HG02759 (cell line): ENCODE measurements at regions not wholly inside any gene's neighbourhood (a gene's known extent, or its start where the extent isn't known, plus 50 kb on each side); places are given as distances from the start of the nearest gene placed in this dataset.

ENCODE experiments used
- ATAC-seq: cut with Tn5 transposase; IDR thresholded peaks from one replicate; pipeline ENCODE4 v1.9.1; 2021; ENCODE audit warnings: mild to moderate bottlenecking, moderate library complexity; ENCODE audit not compliant: unreplicated experiment

- ATAC-seq, result no peak
Measured at GRCh38 chr12:107610021-107610859, 75.4 kb upstream of the PWP1 start.

DNA sequence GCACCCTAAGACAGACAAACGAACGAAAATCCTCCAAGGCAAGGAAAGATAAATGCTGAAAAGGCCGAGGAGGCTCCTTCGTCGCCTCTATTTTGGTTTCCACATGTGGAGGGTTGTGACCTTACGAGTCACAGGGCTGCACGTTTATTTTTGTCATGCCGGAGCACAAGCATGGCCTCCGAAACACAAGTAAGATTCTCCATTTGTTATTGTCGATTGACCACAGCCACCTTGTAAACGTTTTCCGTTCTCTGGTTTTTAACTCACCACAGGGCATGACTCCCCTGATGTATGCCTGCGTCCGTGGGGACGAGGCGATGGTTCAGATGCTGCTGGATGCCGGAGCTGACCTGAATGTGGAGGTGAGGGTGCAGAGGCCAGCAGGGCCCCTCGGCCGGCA, 73.1 kb upstream of the PWP1 start:
- no peak for ATAC-seq

DNA sequence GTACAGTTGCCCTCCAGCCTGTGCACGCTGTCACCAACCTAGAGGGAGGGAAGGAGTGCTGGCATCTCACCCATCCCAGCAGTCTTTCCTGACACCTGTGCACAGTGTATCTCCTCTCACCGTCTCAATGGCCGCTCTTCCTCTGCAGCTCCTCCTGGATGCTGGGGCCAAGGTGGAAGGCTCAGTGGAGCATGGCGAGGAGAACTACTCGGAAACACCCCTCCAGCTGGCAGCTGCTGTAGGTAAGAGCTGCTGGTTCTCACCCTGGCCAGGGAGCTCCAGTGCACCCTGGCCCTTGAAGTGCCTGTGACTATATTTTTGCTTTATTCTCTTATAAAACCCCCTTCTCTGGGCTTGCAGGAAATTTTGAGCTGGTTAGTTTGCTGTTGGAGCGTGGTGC, 68.7 kb upstream of the PWP1 start:
- no peak for ATAC-seq

- no peak for ATAC-seq
Measured at GRCh38 chr12:107618106-107618505, 67.5 kb upstream of the PWP1 start.

DNA sequence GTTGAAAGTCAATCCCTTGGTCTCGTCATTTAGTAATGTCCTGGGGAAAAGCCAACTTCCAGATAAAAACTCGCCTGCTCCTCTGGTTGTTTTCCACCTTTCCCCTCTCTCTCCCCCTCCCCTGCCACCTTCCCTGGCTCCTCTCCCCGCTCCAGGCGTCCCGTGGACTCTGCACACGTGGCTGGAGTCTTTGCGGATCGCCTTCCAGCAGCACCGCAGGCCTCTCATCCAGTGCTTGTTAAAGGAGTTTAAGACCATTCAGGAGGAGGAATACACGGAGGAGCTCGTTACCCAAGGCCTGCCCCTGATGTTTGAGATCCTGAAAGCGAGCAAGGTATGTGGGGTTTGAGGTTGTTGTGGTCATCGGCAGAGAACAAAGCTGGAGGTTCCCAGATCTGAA, 65.8 kb upstream of the PWP1 start:
- ATAC-seq, result no peak

DNA sequence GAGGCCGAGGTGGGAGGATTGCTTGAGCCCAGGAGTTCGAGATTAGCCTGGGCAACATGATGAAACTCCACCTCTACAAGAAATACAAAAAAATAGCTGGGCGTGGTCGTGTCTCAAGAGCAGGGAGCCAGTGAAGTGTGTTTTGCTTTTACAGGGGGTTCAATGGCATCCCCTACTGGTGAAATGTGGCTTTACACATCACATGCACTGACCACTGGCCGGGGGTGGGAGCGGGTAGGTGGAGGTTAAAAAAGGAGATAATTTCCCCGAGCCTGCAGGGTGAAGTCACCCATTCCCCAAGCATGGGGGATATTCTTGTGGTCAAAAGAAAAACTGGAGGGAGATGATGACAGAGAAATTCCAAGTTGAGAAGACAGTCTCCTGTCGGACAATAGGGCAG, 63.6 kb upstream of the PWP1 start:
- no peak for ATAC-seq

DNA sequence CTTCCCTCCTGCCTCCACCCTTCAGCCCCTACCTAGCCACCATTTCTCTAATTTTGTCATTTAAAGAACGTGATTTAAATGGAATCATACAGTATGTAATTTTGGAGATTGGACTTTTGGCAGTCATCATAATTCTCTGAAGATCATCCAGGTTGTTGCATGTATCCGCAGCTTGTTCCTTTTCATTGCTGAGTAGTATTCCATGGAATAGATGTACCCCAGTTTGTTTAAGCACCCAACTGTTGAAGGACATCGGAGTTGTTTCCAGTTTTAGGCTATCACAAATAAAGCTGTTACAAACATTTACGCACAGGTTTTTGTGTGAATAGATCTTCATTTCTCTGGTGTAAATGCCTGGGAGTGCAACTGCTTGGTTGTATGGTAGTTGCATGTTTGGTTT, 61.1 kb upstream of the PWP1 start:
- ATAC-seq, result no peak

DNA sequence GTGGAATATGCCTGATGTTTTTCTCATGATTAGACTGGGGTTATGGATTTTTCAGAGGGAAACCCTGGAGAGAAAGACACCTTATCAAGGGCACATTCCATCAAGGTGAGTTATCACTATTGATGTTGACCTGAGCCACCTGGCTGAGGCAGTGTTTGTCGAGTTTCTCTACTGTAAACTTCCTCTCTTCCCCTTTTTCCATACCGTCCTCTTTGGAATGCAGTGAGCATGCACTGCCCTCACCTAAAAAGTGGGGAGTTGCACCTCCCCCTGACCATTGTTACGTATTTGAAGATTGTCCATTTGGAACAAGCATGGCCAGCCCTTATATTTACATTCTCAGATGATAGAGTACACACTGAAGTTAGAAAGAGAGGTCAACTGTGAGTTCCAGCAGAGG, 53.9 kb upstream of the PWP1 start:
- ATAC-seq, result no peak

DNA sequence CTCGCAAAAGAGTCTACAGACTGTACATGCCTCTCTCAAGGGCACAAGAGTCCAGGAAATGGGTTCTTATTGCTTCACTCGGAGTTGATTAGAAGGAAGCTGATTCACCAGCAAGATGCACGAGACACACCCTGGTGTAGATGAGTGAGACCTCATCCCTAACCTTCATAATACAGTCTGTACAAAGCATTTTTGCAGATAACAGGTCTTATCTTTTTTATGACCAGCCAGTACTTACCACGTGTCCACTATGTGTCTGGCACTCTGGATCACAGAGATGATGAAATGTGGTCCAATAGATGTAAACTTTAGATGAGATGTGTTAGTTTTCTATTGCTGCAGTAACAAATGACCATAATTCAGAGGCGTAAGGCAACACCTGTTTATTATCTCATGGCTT, 53.4 kb upstream of the PWP1 start:
- ATAC-seq, result no peak

- no peak for ATAC-seq
Measured at GRCh38 chr12:107634530-107634929, 51.1 kb upstream of the PWP1 start.

DNA sequence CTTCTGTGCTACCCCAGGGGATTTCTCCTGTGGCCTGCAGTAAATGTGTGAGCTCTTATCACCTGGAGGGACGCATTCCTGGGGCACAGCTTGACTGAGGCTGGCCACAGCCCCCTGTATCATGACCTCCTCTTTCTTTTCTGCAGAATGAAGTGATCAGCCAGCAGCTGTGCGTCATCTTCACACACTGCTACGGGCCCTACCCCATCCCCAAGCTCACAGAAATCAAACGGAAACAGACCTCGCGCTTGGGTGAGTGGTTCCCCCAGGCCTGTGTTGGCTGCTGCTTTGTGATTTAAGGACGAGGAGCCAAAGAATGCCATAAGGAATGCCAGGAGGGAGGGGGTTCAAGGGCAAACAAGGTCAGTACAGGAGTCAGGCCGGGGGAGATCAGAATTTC, 50.5 kb upstream of the PWP1 start:
- no peak for ATAC-seq
